Fibroblast of mammary gland (primary cell): ENCODE measurements at regions not wholly inside any gene's neighbourhood (a gene's known extent, or its start where the extent isn't known, plus 50 kb on each side); places are given as distances from the start of the nearest gene placed in this dataset.

Experiments
- DNase-seq: peaks from one replicate; pipeline ENCODE4 v3.0.0-alpha.2; 2010; ENCODE audit warnings: low read depth
- H3K4me3 ChIP-seq: 2 replicates; pipeline ENCODE4 v1.5.1; 2011; ENCODE audit warnings: low read depth, mild to moderate bottlenecking, low read length, moderate library complexity; ENCODE audit not compliant: control insufficient read depth
- TF ChIP-seq, protein P1 (sequence below): conservative IDR thresholded peaks from 2 replicates; pipeline ENCODE4 v1.5.1; 2011; ENCODE audit warnings: low read depth, low read length, inconsistent platforms; ENCODE audit not compliant: control insufficient read depth, insufficient read depth

DNA sequence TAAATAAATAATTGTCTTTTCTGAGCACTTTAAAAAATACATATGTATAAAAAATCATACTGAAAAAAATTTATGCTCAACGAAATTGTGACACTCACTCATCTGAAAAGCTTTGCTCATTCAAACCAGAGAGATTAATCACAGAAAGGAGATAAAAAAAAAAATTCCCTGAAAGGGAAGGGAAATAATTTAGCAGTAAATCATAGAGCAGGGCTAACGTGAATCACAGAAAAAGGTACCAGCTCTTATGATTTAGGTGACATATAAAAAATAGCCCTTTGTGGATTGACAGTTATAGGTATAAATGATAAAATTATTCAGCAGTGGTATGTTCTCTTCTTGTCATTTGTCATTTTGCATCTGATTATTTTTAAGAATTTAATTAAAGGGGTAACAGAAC lies 552.7 kb upstream of the TENM3 start:
- no peak for DNase-seq
- TF ChIP-seq, protein P1, sequence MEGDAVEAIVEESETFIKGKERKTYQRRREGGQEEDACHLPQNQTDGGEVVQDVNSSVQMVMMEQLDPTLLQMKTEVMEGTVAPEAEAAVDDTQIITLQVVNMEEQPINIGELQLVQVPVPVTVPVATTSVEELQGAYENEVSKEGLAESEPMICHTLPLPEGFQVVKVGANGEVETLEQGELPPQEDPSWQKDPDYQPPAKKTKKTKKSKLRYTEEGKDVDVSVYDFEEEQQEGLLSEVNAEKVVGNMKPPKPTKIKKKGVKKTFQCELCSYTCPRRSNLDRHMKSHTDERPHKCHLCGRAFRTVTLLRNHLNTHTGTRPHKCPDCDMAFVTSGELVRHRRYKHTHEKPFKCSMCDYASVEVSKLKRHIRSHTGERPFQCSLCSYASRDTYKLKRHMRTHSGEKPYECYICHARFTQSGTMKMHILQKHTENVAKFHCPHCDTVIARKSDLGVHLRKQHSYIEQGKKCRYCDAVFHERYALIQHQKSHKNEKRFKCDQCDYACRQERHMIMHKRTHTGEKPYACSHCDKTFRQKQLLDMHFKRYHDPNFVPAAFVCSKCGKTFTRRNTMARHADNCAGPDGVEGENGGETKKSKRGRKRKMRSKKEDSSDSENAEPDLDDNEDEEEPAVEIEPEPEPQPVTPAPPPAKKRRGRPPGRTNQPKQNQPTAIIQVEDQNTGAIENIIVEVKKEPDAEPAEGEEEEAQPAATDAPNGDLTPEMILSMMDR = no peak

DNA sequence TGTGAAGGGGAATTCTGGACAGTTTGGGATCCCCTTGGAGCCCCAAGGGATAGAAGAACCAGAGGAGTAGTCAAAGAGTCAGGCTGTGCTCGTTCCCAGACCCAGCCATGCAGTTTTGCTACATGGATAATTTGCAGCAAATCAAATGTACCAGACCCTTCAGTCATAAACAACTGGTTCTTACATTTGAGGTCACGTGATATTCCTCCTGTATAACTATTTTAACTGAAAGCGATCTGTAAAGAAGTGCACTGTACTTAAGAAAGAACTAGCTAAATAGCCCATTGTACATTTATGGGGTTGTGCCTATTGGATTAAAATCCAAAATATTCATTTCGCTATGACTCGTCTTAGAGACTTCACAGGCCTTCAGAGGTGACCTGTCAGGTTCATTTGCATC lies 550.2 kb upstream of the TENM3 start:
- TF ChIP-seq, protein P1 = no peak

More for the DNA sequence above, 552.7 kb upstream of the TENM3 start:
- no peak overlapping the region for H3K4me3 ChIP-seq

DNA sequence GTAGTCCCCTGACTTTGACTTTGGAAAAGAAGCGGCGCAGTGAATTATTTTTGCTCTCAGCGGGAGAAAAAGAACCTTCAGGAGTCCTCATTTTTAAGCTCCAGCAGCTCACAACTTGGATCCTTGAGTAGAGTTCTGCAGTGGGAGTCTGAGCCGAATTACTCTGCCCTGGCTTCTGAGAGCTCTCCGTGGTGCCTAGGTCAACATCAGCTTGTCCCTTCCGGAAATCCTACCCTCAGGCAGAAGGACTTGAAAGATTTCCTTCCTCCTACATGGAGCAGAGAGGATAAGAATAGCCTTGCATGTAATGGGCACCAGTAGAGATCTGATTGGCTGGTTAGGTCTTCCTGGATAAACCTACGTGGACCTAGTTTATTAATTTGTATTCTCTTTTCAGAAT lies 549.7 kb upstream of the TENM3 start:
- no peak overlapping the region for H3K4me3 ChIP-seq
- DNase-seq = no peak
- TF ChIP-seq, protein P1 = no peak

More for the DNA sequence above, 550.2 kb upstream of the TENM3 start:
- no peak for DNase-seq
- H3K4me3 ChIP-seq = no peak overlapping the region

DNA sequence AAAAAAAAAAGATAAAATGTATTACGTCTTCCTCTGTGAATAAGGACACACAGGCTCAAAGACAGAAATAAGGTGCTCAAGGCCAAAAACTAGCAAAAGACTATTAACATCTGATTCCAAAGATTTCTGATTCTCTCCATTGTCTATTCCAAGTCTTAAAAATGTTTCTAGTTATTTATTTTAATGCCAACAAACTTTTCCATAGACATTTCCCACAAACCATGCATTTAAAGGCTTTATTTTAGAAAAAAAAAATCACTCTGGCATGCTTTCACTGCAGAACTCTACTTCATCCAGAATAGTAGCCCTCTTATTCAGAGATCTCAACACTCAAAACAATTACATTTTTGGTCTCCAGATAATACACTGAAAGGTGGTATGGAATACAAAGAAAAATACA lies 545.0 kb upstream of the TENM3 start:
- TF ChIP-seq, protein P1 = no peak
- H3K4me3 ChIP-seq = no peak overlapping the region
- no peak for DNase-seq

DNA sequence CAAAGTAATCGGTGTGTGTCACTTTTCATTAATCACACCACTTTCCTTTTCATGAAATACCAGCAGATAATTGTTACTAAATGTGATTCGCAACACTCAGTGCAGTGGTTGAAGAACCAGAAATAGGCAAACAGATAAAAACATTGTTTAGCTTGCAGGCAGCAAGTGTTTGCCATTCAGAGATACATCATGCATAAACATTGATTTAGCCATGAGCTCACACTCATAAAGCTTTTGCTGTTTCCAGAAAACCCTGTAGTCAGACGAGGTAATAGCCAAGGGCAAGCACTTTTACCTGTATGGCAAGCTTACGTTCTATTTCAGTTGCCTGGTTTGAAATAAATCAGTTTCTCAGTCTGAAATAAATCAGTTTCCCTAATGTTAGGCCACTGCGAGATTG lies 542.0 kb upstream of the TENM3 start:
- TF ChIP-seq, protein P1 = no peak
- DNase-seq = no peak
- no peak overlapping the region for H3K4me3 ChIP-seq

DNA sequence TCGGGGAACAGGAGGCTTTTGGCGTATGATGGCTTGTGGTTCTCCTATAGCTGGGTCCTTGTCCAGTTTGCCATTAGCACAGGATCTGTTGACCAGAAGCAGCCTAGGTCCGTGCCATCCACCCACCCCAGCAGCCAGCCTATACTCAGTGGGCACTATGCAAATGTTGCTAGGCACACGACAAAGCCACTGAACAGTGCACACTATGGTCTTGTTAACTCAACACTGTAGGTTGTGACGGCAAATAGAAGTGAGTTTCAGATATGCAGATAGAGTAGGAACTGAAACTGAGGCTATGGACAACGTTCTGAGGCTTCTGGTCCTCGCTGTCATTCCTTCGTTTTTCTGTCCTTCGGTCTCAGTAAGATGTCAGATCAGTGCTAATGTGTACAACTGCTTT lies 541.3 kb upstream of the TENM3 start:
- TF ChIP-seq, protein P1 = no peak
- DNase-seq = no peak
- H3K4me3 ChIP-seq = no peak overlapping the region

DNA sequence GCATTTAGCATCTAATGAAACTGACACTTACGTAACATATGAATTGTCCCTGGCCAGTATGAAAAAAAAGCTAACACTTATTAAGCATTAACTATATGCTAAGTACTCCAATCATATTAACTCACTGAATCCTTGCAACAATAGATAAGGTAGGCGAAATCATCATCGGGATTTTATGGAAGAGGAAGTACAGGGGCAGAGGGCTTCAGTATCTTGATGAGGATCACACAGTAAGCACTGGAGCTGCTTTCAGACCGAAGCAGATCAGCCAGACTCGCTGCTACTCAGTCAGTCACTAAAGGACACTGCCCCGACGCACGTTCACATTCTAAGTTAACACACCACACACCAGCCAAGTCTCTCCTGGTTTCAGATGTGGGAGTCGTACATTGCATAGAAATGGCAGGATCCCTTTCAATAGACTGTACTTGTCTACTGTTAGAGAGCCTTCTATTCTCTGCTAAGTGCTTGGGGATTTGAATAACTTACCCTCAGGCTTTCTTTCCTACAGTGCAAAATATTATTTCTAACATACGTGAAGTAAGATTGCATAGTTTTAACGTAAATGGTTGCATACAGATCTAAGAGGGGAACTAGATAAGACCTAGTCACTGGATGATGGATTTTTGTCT lies 540.2 kb upstream of the TENM3 start:
- no peak for DNase-seq
- TF ChIP-seq, protein P1 = no peak
- no peak overlapping the region for H3K4me3 ChIP-seq
